Gastrocnemius medialis (tissue), 4 donors: ENCODE measurements at regions not wholly inside any gene's neighbourhood (a gene's known extent, or its start where the extent isn't known, plus 50 kb on each side); places are given as distances from the start of the nearest gene placed in this dataset.

Source experiments
- CTCF ChIP-seq, 5 experiments: fragments of 450-650 bp in 3 of 5; fragments of 200-600 bp in 2 of 5; sonication (generic) in 2 of 5; IDR thresholded peaks in 4 of 5; conservative IDR thresholded peaks in 1 of 5; 1 replicate in 4 of 5; 2 replicates in 1 of 5; pipeline ENCODE4 v1.5.1; 2016 to 2019; ENCODE audit warnings: antibody characterized with exemption in 5 of 5, mild to moderate bottlenecking in 3 of 5, moderate library complexity in 3 of 5
- POLR2A ChIP-seq, 2 donors: fragments of 450-650 bp; IDR thresholded peaks; one replicate each; pipeline ENCODE4 v1.6.1; 2017; ENCODE audit warnings: antibody characterized with exemption in 2 of 2, mild to moderate bottlenecking in 2 of 2, moderate library complexity in 2 of 2

- TF ChIP-seq POLR2A (IDR thresholded peaks at IDR 0.05) (no peak), CTCF (IDR thresholded peaks at IDR 0.05 in 4 of 5, conservative IDR thresholded peaks at IDR 0.05 in 1 of 5) (no peak)
These were observed 376.3 kb upstream of the SALL1 start for GRCh38 chr16:51527349-51527748.
